CD4-positive, CD25-positive, alpha-beta regulatory T cell (primary cell): ENCODE measurements at regions not wholly inside any gene's neighbourhood (a gene's known extent, or its start where the extent isn't known, plus 50 kb on each side); places are given as distances from the start of the nearest gene placed in this dataset.
"Not testable (repeated sequence)": the region's sequence is repeated elsewhere in the genome, so short reads cannot be mapped to it uniquely, and the experiment has no call there.

ENCODE experiments used
- ATAC-seq, 2 donors: fragments of 150-1000 bp; cut with Tn5 transposase; one replicate each; pipeline ENCODE4 v1.10.0; 2021; ENCODE audit warnings: low read depth in 2 of 2, moderate number of reproducible peaks in 2 of 2, moderate library complexity in 1 of 2
- DNase-seq, 3 donors: peaks; one replicate each; pipeline versions ENCODE4 v3.0.0 to v3.0.0-alpha.2; 2012 to 2022; ENCODE audit warnings: mixed read lengths in 1 of 3
- H3K27ac ChIP-seq: one replicate; pipeline ENCODE4 v1.7.0; 2013; ENCODE audit warnings: mild to moderate bottlenecking, low read length; ENCODE audit not compliant: insufficient read depth, poor library complexity, severe bottlenecking
- H3K27me3 ChIP-seq: one replicate; pipeline ENCODE4 v1.7.0; 2013; ENCODE audit warnings: low read length; ENCODE audit not compliant: control insufficient read depth, insufficient read depth
- H3K36me3 ChIP-seq: one replicate; pipeline ENCODE4 v1.7.0; 2013; ENCODE audit warnings: mild to moderate bottlenecking, low read length, moderate library complexity; ENCODE audit not compliant: control insufficient read depth, insufficient read depth
- H3K4me1 ChIP-seq: 2 replicates; pipeline ENCODE4 v1.7.0; 2013; ENCODE audit warnings: mild to moderate bottlenecking, low read length; ENCODE audit not compliant: insufficient read depth, control insufficient read depth, poor library complexity, severe bottlenecking
- H3K4me3 ChIP-seq: one replicate; pipeline ENCODE4 v1.7.0; 2013; ENCODE audit warnings: low read depth, mild to moderate bottlenecking, low read length, moderate library complexity
- H3K9me3 ChIP-seq, 2 experiments: 1 replicate in 1 of 2; 2 replicates in 1 of 2; pipeline ENCODE4 v1.7.0; 2013; ENCODE audit warnings: low read length in 2 of 2, mild to moderate bottlenecking in 1 of 2, moderate library complexity in 1 of 2; ENCODE audit not compliant: control insufficient read depth in 2 of 2
- H3K27ac Mint-ChIP-seq, 3 donors: one replicate each; pipeline ENCODE4 v1.8.0; 2020 to 2022; ENCODE audit warnings: mild to moderate bottlenecking in 3 of 3, mixed read lengths in 3 of 3, moderate library complexity in 2 of 3
- H3K27me3 Mint-ChIP-seq: one replicate; pipeline ENCODE4 v1.8.0; 2022; ENCODE audit warnings: mild to moderate bottlenecking, mixed read lengths
- H3K36me3 Mint-ChIP-seq: one replicate; pipeline ENCODE4 v1.8.0; 2020; ENCODE audit warnings: mixed read lengths
- H3K4me1 Mint-ChIP-seq, 4 donors: one replicate each; pipeline ENCODE4 v1.8.0; 2020 to 2022; ENCODE audit warnings: mixed read lengths in 4 of 4, mild to moderate bottlenecking in 1 of 4
- H3K4me3 Mint-ChIP-seq, 4 donors: one replicate each; pipeline ENCODE4 v1.8.0; 2020 to 2022; ENCODE audit warnings: mild to moderate bottlenecking in 4 of 4, mixed read lengths in 4 of 4, moderate library complexity in 3 of 4
- H3K9me3 Mint-ChIP-seq, 7 donors: one replicate each; pipeline ENCODE4 v1.8.0; 2020 to 2022; ENCODE audit warnings: mixed read lengths in 7 of 7, mild to moderate bottlenecking in 3 of 7, moderate library complexity in 2 of 7

- H3K4me3 Mint-ChIP-seq, H3K4me1 ChIP-seq, H3K27ac Mint-ChIP-seq, H3K27me3 ChIP-seq, H3K9me3 Mint-ChIP-seq, H3K9me3 ChIP-seq, H3K4me1 Mint-ChIP-seq, H3K27ac ChIP-seq, ATAC-seq, H3K27me3 Mint-ChIP-seq, DNase-seq, H3K36me3 Mint-ChIP-seq, H3K4me3 ChIP-seq, H3K36me3 ChIP-seq: not testable (repeated sequence)
These were observed 113.9 kb downstream of the TMEM121 start for GRCh38 chr14:105639969-105640931.

GRCh38 chr14:105641075-105641937 lies 114.9 kb downstream of the TMEM121 start:
- no peaks in the 10 kb centered on the region for H3K4me1 ChIP-seq
- H3K4me3 ChIP-seq: no peak overlapping the region
- H3K9me3 ChIP-seq: no peaks in the 10 kb centered on the region
- DNase-seq: no peak
- no peaks in the 10 kb centered on the region for H3K36me3 ChIP-seq
- Mint-ChIP-seq H3K27me3 (no peaks in the 10 kb centered on the region), H3K4me1 (no peaks in the 10 kb centered on the region), H3K9me3 (no peaks in the 10 kb centered on the region), H3K27ac (no peak overlapping the region), H3K4me3 (no peak overlapping the region), H3K36me3 (no peaks in the 10 kb centered on the region)
- ATAC-seq: peak in 1 of 2 donors; percentile 25
- no peaks in the 10 kb centered on the region for H3K27me3 ChIP-seq
- no peak overlapping the region for H3K27ac ChIP-seq

- H3K27ac Mint-ChIP-seq, H3K27me3 ChIP-seq, H3K9me3 Mint-ChIP-seq, H3K4me3 ChIP-seq, H3K4me1 ChIP-seq, H3K36me3 ChIP-seq, H3K27me3 Mint-ChIP-seq, ATAC-seq, H3K36me3 Mint-ChIP-seq, H3K4me1 Mint-ChIP-seq, H3K4me3 Mint-ChIP-seq, H3K27ac ChIP-seq, DNase-seq, H3K9me3 ChIP-seq: not testable (repeated sequence)
These were observed 115.6 kb downstream of the TMEM121 start for GRCh38 chr14:105641951-105642350.

- not testable (repeated sequence) for DNase-seq, H3K9me3 Mint-ChIP-seq, H3K4me3 ChIP-seq, H3K27ac ChIP-seq, H3K4me1 ChIP-seq, H3K9me3 ChIP-seq, H3K36me3 Mint-ChIP-seq, H3K27me3 Mint-ChIP-seq, H3K4me1 Mint-ChIP-seq, ATAC-seq, H3K36me3 ChIP-seq, H3K27me3 ChIP-seq, H3K4me3 Mint-ChIP-seq, H3K27ac Mint-ChIP-seq
These were observed 116.1 kb downstream of the TMEM121 start for GRCh38 chr14:105642486-105642885.

GRCh38 chr14:105643406-105644052 lies 117.1 kb downstream of the TMEM121 start:
- not testable (repeated sequence) for H3K27ac Mint-ChIP-seq, H3K4me1 ChIP-seq, H3K36me3 ChIP-seq, H3K4me1 Mint-ChIP-seq, H3K9me3 Mint-ChIP-seq, H3K27me3 ChIP-seq, ATAC-seq, H3K9me3 ChIP-seq, H3K4me3 ChIP-seq, H3K27me3 Mint-ChIP-seq, H3K36me3 Mint-ChIP-seq, H3K27ac ChIP-seq, DNase-seq, H3K4me3 Mint-ChIP-seq

- H3K27me3 Mint-ChIP-seq, H3K9me3 ChIP-seq, H3K36me3 ChIP-seq, H3K4me3 Mint-ChIP-seq, H3K9me3 Mint-ChIP-seq, H3K4me3 ChIP-seq, H3K4me1 Mint-ChIP-seq, H3K27me3 ChIP-seq, DNase-seq, H3K36me3 Mint-ChIP-seq, H3K27ac ChIP-seq, H3K4me1 ChIP-seq, H3K27ac Mint-ChIP-seq, ATAC-seq: not testable (repeated sequence)
These were observed 117.7 kb downstream of the TMEM121 start for GRCh38 chr14:105644053-105644435.

GRCh38 chr14:105644457-105644856 lies 118.1 kb downstream of the TMEM121 start:
- not testable (repeated sequence) for H3K36me3 Mint-ChIP-seq, H3K27ac Mint-ChIP-seq, ATAC-seq

More at GRCh38 chr14:105644457-105644856, 118.1 kb downstream of the TMEM121 start:
- DNase-seq, H3K27ac ChIP-seq, H3K9me3 Mint-ChIP-seq, H3K4me3 Mint-ChIP-seq, H3K4me1 ChIP-seq, H3K4me1 Mint-ChIP-seq, H3K27me3 ChIP-seq, H3K36me3 ChIP-seq, H3K9me3 ChIP-seq, H3K4me3 ChIP-seq, H3K27me3 Mint-ChIP-seq: not testable (repeated sequence)
